NCI-H2171 treated with DMSO at 0.1 percent for 48 hours (cell line): ENCODE measurements at regions not wholly inside any gene's neighbourhood (a gene's known extent, or its start where the extent isn't known, plus 50 kb on each side); places are given as distances from the start of the nearest gene placed in this dataset.

Source experiments
- DNase-seq: peaks from one replicate; lab custom pipeline; 2025; lab: John Stamatoyannopoulos, UW

DNA sequence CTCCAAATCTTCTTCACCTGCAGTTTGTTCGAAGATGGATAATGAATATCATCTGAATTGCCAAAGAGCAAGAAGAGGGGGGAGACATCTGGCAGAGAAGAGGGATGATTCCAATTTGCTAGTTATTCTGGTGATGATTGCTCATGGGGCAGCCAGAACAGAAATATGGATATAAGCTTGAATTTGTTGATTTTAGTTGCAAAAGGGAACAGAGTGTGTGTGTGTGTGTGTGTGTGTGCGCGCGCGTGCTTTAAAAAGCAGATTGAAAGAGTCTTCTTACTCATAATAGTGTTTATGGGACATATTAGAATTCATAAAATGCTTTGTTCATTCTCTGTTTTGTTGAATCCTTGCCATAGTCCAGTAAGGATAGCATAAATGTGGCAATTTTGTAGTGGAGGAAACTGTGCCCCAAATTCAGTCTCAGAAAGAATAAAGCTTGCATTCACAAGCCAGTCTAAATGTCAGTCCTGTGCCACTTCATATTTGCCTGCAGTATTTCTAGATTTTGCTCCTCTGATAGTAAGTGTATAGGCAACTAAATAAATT lies 436.3 kb upstream of the KLF4 start:
- no peak for DNase-seq

DNA sequence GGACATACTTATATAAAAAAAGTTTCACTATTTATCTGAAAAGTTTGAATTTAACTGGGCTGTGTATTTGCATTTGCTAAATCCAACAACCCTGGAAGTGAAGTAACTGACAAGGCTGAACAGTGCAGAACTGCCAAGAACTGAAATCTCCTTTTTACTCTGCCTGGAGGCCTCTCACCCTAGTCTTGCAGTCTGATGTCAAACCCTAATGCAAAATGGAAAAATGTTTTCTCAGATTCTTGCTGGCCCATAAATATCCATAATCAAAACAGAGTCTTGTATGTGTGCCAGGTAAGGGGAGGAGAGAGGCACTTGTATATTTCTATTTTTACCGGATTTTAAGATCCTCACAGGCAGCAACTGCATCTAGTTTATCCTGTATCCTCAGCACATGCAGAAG lies 432.7 kb upstream of the KLF4 start:
- no peak for DNase-seq

DNA sequence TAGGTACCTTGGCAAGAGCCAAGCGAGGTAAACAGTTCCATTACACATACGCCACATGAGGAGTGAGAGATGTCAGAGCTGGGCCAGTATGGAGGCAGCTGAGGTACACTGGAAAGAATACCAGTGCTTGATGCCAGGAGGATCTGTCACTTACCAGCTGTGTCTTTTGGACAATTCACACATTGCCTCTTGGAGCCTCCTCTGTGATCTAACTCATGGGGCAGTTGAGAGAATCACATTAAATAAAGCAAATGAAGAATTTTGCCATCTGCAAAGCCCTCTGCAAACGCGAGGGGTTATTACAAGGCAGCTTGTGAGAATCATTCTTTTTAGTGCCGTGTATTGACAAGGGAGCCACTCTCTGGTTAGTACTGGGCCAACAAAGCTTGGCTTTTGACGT lies 429.7 kb upstream of the KLF4 start:
- DNase-seq: no peak

DNA sequence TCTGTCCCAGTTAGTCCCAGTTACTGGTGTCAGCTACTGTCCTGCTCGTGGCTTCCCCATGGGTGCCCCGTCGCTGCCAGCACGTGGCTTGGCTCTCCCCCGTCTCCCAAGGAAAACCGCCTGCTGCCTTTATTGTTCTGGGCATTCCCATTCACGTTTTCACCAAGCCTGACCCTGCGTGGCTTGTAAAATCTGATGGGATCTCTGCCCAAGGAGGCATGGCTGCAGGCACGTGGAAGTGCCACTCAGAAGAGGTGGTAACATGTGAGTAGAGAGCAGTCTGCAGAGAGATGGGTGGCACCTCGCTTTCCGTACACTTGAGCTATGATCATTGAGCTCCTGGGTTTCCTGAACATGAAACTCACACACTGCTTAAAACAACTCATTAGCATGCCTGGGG lies 429.2 kb upstream of the KLF4 start:
- DNase-seq: no peak

DNA sequence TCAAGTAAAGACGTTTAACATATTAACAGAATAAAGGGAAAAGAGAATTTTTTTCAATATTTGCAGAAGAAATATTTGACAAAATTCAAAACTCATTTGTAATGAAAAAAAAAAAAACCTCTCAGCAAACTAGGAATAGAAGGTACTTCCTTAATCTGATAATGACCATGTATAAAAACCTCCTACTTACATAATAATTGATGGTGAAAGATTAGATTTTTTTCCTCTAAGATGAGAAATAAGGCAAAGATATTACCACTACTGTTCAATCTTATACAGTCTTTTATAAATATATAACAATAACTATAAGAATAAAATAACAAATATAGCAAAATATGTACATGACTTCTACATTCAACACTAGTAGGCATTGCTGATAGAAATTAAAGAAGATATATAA lies 424.6 kb upstream of the KLF4 start:
- no peak for DNase-seq

DNA sequence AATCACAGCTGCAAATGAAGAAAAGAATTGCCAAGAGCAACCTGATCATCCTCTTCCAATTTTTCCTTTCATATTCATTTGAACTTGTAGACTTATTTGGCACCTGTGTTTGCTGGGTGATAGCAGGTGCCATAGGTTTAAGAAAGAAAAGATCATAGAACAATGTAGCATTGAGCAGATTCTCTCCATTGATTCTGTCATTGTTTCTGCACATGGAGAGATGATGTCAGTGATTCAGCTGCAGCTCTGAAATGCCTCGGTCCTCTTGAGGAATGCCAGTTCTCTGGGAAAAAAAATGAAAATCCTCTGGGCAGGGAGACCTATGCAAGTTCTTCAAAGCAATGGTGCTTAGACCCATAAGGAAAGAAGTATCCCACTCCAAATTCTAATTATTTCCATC lies 418.1 kb upstream of the KLF4 start:
- DNase-seq: no peak

DNA sequence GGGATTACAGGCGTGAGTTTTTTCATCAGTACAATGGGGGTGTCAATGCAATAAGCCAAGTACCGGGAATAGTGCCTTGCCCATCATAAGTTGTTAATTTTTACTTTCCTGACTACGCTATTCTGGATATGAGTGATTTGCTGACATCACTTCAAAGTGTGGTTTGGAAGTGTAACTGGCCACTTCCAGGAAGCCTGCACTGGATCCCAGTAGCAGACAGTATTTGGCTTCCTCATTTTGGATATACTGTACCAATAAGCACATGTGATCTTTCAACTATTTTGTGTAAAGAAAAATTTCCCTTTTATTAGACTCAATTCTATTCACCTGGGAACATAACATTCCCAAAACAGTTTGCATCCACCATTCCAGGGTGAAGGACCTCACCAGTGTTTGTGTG lies 417.7 kb upstream of the KLF4 start:
- DNase-seq: no peak

DNA sequence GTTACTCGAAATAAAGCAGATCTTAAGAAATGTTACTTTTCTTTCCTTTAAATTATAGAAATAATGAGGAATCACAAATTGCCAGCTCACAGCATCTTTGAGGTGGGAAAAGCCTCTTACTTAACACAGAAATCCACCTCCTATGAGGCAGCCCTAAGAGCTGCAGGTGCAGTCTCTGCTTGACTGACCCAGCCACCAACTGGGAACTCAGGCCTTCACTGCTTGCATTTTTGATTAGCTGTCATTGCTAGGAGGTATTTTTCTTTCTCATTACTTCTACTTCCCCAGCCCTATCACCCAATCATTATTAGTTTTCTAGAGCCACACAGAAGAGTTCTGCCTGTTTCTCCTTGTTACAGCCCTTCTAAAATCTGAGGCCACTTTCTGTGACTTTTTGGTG lies 416.5 kb upstream of the KLF4 start:
- no peak for DNase-seq

DNA sequence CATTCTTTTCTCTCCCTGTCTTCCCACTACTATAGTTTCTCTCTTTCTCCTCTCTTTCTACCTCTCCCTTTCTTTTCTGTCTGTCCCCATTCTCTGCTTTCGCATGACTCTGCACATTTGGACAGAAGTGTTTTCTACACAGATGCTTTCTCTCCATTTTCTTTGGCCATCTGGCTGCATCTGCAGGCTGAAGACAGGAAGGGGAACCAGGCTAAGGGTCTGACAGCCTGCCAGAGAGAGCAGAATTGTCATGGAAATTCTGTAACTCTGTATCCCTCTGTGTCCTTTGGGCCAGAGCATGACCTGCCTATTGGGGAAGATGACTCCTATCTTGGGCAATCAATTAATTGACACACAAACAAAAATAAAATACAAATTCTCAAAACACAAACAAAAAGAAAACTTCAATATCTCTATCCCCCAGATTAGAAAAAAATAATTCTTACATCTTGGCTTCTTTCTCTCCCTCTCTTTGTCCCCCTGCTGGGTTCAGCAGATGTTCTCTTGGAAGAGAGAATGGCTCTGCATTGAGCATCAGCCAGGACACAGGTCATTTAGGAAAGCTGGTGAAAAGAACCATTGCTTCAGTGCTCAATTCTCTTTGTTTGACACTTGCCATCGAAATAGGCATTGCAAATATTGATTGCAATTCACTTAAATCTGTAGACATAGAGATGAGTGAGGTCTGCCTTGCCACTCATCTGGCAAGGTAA lies 415.9 kb upstream of the KLF4 start:
- peak; percentile 56 for DNase-seq

DNA sequence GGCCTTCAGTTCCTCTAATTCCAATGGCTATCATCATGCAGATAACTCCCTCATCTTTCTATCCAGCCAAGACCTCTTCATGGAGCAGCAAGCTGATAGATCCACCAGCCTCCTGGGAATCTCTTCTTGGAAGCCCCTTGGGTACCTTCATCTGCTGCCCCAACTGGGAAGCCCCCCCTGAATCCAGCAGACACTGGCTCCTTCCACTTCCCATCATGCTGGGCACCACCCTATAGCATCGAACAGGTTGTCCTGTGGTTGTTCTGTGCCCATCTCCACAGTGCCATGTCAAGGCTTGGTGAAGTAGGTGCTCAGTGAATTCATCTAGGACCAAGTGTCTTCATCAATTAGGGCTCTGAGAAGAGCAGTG lies 410.4 kb upstream of the KLF4 start:
- DNase-seq: no peak

DNA sequence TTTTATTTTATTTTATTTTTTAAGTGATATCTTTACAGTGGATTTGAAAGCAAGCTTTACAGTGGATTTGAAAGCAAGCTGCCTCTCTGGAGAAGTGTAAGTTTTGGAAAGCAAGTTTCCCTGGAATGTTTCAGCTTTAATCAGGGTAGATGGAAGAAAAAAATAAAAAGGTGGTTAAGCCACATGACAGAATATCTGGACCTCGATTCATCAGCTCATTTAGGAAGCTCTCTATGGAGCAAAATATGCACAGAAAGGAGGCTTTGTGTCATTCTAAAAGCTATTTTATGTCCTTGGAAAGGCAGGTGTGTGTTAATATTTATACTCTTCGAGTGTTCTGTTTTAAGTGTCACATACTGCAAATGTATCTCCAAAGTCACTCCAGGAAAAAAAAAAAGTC lies 409.2 kb upstream of the KLF4 start:
- no peak for DNase-seq

DNA sequence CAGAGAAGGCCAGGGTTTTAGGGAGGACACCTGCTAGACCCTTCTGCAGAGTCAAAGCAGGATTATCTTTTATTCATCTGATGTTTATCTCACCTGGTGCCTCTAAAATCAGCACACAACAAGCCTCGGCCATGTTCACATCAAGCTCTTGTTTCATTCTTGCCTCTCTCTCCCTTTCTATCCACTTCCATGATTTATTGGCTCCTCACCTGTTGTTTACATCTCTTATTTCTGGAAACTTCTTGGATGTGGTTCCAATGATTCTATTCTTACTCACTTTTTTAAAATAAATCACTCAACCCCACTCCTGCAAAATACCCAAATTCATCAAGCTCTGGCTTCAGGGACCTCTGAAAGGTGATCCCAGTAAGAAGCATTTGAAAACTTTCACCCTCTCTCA lies 407.0 kb upstream of the KLF4 start:
- DNase-seq: no peak

DNA sequence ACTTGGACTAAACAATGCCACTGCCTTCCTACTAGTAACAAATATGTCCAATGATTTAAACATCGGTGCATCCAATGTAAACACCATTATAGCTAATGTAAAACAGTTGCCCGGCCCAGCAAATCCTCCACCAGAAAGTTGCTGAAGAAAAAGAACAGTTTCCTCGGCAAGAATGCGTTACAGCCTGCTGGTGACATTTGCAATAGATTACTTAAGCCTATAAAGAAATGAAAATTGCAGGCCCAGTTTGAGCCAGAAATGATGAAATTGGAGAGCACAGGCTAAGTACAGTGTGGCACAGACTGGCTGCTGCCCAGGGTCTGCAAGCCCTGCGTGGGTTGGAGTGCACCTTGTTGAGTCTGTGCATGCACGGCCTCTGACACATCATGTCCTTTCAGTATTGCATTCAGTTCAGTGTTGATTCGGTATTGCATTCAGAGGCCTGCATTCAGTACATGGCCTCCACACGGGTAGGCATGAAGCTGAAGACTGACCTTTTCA lies 406.0 kb upstream of the KLF4 start:
- no peak for DNase-seq

DNA sequence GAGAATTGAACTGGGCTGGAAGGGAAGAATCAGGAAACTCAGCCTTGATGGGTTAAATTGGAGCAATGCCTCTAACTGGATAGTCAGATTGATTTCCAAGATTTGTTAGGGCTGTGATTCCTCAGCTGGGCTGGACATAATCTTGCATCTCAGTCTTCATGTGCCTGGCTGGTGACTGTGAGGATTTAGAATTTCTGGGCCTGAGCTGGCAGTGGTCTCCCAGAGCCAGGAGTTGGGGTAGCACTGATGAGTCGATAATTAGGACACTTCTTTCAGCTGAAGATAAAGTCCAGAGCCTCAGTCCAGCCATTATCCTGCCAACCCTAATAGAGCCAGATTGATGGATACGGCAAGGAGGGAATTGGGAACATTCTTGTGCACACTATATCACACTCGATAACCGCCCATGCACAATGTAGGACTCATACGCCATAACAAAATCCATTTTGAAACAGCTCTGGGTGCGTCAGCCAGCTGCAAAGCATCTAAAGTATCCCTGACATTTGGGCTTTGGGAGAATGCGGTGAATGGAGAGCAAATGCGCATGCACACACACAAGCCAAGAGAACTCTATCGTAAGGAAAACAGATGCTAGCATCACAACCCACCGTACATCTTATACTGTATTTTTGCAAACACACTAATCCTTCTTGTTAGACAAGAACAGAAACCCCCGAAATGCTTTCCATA lies 405.1 kb upstream of the KLF4 start:
- DNase-seq: no peak

DNA sequence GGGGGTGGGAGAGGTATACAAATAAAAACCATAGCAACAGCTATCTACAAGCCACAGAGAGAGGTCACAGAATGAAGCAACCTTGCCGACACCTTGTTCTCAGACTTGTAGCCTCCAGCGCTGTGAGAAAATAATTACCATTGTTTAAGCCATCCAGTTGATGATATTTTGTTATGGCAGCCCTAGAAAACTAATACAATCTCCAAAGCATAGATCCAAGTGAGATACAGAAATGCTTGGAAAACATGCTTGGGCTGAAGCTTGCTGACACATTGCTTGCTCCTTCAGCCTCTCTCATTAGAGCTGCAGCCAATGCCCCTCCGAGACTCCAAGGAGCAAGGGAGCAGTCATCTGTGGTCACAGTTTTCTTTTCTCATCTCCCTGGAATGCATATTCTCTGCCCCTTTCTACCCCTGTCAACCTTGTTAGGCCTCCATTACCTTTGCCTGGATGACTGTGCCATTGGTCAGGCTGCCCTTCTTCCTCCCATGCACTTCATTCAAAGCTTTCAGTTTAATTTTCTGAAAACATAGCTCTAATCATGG lies 401.4 kb upstream of the KLF4 start:
- DNase-seq: no peak

DNA sequence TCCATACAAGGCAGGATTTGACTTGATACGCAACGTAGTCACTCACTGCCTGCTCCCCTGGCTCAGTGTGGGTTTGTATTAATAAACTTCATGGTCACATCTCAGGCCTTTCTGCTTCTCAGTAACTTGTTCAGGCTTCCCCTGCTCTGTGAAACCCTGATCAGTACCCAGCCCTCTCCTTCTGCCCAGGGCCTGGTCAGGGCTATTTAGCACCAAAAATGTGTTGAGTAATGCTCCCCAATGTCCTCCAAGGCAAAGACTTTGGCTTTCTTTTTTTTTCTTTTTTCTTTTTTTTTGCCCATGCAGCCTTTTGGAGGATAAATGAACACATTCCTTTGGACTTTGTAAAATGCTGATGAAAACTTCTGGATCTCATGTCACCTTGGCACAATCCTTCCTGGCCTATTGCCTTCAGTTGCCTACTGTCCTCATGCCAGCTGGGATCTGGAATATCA lies 399.2 kb upstream of the KLF4 start:
- DNase-seq: no peak

DNA sequence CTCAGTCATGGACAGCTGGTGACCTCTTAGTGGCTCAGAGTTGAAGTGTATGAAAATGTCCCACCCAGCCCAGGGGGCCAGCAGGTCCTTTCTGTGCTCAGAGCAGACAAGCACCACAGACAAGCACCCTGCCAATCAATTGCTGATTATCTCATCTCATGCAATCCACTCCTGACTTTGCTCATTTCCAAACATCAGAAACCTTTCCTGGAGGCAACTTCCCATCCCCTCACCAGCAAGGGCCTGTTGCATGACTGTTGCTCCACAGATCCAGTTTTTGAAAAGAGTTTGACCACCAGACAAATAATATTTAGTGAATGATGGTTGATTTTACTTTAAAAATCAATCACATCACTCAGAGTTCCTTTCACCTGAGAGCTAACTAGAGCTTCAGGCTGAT lies 397.3 kb upstream of the KLF4 start:
- DNase-seq: no peak

DNA sequence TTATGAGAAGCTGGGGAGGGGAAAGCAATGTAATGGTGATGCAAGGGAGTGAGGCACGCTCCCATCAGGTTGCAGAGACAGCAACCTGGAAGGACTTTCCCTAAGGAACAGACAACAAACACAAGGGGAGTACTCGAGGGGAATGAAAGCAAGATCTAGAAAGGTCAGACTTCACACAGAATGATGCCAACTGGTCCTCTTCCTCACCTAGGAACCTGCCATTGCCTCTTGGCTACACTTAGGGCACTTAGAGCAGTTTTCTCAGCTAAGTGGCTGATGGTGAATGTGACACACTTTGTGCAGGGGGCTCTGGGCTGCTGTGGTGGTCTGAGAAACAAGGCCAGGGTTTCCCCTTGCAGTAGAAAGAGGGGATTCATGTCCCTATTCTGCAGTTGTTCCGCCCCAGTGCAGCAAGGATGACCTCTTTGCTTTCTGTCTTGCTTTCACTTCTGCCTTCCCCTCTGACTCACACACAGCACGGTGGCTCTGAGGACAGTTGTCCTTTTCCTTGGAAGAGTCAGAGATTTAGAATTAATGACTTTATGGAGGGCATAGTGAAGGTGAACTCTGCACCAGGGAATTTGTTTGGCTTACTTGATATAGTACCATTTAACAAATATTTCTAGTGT lies 394.0 kb upstream of the KLF4 start:
- DNase-seq: no peak

DNA sequence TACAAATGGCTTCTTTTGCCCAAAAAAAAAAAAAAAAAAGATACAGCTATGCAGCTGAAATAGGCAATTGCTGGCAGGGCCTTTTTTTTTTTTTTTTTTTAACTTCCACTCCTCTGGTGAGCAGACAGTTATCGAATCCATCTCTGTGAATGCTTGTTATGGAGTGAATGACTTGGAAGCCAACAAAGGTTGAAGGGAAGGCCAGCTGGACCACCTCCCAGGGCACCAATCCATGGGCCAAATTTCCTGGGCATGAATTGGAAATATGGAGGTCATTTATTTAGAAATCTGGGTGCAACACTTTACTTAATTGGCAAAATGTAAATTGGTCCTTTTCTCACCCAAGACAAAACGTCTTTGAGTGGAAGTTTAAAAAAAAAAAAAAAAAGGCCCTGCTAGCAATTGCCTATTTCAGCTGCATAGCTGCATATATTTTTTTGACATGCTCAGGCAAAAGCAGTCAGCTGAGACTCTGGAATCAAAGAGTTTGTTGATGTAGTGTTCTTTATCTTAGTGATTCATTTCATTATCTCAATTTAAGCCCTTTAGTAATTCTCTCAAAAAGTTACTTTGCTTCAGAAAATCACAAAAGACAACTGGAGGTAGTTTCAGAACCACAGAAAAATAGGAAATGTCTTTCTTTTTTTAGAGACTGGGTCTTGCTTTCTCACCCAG lies 392.2 kb upstream of the KLF4 start:
- DNase-seq: no peak

DNA sequence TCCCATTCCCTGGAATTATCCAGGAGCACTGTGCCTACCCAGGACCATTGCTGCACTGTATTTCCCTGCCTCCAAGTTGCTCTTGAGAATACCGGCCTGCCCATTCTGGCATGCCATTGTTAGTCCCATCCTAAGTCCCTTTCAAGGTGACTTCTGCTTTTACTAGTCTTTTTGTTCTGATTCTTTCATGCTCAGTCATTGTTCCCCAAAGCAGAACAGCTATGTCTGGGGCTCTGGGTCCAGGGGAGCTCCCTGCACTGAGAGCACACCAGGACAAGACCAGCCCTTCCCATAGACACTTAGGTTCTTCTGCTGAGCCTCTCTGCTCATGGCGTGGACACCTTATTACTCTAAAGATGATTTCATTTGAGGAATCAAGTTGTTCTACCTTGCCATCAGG lies 388.9 kb upstream of the KLF4 start:
- DNase-seq: no peak

DNA sequence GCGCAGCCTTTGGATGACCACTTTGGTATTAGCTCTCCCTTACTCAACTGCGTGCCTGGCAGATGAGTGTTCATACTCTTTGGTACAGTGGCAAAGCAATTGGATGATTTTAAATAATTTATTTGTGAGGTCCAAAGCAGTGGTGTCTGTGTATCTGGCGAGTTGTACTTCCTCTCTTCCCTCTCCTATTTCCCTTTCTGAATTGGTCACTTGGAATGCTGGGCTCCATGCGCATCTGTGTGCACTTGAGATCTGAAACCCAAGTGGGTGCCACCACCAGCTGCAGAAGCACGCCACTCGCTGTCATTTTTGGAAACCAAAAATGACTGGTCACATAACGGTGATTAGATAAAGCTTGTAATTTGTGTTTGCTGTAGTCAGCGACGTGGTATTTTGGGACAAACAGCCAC lies 386.0 kb upstream of the KLF4 start:
- no peak for DNase-seq
